ENCODE measurements at regions not wholly inside any gene's neighbourhood (a gene's known extent, or its start where the extent isn't known, plus 50 kb on each side); places are given as distances from the start of the nearest gene placed in this dataset.
"Not testable (repeated sequence)": the region's sequence is repeated elsewhere in the genome, so short reads cannot be mapped to it uniquely, and the experiment has no call there.

GRCh38 chrX:65821721-65822496 lies 154.5 kb downstream of the MSN start:
- no peak for DNase-seq

DNA sequence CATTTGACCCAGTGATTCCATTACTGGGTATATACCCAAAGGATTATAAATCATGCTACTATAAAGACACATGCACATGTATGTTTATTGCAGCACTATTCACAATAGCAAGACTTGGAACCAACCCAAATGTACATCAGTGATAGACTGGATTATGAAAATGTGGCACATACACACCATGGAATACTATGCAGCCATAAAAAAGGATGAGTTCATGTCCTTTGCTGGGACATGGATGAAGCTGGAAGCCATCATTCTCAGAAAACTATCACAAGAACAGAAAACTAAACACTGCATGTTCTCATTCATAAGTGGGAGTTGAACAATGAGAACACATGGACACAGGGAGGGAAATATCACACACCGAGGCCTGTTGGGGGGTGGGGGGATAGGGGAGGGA lies 152.5 kb downstream of the MSN start:
- DNase-seq: not testable (repeated sequence)

DNA sequence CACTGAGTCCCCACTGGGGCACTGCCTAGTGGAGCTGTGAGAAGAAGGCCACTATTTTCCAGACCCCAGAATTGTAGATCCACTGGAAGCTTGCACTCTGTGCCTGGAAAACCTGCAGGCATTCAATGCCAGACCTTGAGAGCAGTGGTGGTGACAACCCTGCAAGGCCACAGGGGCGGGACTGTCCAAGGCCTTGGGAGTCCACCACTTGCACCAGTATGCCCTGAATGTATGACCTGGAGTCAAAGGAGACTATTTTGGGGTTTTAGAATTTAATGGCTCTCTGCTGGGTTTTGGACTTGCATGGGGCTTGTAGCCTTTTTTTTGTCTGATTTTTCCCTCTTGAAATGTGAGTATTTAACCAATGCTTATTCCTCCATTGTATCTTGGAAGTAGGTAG lies 145.8 kb downstream of the MSN start:
- DNase-seq: no peak

DNA sequence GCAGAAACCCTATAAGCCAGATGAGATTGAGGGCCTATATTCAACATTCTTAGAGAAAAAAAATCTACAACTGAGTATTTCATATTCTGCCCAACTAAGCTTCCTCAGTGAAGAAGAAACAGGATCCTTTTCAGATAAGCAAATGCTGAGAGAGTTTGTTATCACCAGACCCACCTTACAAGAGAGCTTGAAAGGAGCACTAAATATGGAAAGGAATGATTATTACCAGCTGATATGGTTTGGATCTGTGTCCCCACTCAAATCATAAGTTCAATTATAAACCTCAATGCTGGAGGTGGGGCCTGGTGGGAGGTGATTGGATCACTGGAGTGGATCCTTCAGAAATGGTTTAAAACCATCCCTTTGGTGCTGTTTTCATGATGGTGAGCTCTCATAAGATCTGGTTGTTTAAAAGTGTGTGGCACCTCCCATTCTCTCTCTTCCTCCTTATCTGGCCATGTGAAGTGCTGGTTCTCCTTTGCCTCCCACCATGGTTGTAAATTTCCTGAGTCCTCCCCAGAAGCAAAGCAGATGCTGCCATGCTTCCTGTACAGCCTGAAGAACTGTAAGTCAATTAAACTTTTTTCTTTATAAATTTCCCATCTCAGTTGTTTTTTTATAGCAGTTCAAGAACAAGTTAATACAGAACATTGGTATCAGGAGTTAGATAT lies 144.2 kb downstream of the MSN start:
- DNase-seq: no peak
